GM20431 (cell line): ENCODE measurements at regions not wholly inside any gene's neighbourhood (a gene's known extent, or its start where the extent isn't known, plus 50 kb on each side); places are given as distances from the start of the nearest gene placed in this dataset.

Experiments used
- in situ Hi-C: fragments of 300-500 bp; cut with MseI, MboI; formaldehyde crosslinking; loops from one replicate; pipeline ENCODE4 v1.15.0; 2020; ENCODE audit warnings: low sequenced_read_pairs; ENCODE audit not compliant: unreplicated experiment

DNA sequence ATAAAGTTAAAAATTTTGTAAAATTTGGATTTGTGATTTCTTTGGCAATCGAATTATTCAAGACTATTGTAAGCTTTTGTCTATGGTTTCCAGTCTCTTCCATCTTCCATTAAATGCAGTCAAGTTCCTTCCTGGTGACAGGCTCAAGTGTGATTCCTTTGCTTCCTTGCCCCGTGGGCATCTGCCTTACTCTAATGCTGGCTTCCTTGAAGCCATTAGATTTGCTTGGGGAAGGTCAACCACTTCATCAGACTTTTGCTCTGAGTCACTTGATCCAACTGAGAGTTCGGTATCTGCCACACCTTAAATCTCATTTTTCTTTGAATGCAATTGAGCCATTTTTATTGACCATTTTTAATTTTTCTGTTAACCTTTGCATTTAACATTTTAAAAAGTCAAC is 648.8 kb downstream of the SPOCK3 start:
- in situ Hi-C loops: loop anchor here (25.0 kb wide), 1 partner anchor 423 kb away; no protein-coding TSS in a partner anchor

DNA sequence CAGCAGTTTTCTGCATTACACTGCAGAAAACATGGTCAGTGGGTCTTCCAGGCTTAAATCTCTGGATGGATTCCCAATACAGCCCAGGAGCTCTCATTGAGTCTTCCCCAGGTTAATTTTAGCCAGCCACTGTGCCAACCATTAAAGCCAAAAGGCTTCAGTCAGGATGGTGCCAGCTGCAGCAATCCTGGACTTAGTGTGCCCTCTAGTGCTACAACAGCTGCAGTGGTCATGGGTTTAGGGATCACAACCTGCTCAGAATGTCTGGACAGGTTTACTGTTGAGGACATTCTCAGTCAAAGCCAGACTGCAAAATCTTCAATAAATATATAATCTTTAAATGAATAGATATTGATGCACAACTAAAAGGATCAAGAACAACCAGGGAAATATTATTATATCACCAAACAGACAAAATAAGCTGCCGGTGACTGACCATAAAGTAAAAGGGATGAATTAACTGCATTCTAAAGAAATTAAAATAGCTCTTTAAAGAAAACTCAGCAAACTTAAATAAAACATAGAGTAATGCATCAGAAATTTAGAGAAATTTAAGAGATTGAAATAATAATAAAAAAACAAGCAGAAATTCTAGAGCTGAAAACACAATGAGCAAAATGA is 639.9 kb downstream of the SPOCK3 start:
- in situ Hi-C loops: loop anchor here (25.0 kb wide), 1 partner anchor 432 kb away; no protein-coding TSS in a partner anchor

DNA sequence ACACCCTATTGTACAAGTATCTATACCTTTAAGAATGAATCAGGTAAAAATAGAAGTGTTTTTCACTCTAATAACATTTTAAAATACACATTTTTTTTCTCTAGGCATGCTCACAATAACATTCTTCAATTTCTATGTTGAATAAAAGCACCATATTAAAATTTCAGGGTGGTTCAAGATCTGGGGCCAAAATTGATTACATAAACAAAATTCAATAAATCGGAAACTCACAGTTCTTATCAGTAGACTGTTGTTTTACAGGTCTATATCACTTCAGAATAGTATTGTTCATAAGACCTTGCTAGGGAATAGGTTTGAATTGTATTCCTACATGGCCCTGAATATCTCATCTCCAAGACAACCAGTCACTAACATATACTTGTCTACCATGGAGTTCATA is 634.0 kb downstream of the SPOCK3 start:
- in situ Hi-C loops: no loop called here

GRCh38 chr4:166602068-166602467 is 632.2 kb downstream of the SPOCK3 start:
- in situ Hi-C loops: no loop called here

DNA sequence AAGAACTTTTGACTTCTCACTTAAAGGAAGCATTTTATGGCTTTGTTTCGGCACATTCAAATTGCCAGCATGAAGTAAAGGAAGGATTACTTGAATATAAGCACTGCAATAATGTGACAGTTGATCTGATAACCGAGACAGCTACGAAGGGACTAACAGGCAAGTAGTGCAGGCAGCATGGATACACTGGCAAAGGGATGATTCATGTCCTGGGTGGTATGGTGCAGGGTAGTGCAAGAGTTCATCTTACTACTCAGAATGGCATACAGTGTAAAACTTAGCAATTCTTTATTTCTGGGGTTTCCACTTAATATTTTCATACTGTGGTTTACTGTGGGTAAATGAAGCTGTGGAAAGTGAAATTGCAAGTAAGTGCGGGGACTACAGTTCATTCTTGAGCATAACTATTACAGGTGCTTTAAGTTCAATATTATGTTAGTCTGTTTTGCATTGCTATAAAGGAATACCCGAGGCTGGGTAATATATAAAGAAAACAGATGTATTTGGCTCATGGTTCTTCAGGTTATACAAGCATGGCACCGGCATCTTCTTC is 611.8 kb downstream of the SPOCK3 start:
- in situ Hi-C loops: no loop called here

- in situ Hi-C loops: no loop called here
Measured at GRCh38 chr4:166625018-166625637, 609.2 kb downstream of the SPOCK3 start.

- in situ Hi-C loops: no loop called here
Measured at GRCh38 chr4:166628454-166628853, 605.8 kb downstream of the SPOCK3 start.

GRCh38 chr4:166635367-166635766 is 598.9 kb downstream of the SPOCK3 start:
- in situ Hi-C loops: no loop called here

- in situ Hi-C loops: no loop called here
Measured at GRCh38 chr4:166637816-166638215, 596.5 kb downstream of the SPOCK3 start.

GRCh38 chr4:166655231-166655630 is 579.1 kb downstream of the SPOCK3 start:
- in situ Hi-C loops: no loop called here

DNA sequence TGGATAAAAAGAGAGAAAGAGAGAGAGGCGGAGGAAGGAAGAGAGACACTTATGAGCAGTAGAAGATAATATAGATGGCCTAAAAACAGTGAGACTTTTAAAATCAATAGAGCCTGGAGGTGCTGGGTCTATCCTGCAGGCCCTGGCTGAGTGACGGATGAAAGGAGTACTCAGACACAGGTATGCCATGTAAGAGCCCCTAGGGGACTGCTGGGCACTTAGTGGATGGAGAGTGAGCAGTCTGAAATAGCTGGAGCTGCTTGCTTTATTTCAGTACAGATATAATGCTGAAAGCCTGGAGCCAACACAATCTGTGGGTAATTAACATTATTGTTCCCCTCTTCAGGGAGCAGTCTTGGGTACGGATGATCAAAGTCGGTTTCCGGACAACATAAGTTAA is 578.6 kb downstream of the SPOCK3 start:
- in situ Hi-C loops: no loop called here

- in situ Hi-C loops: no loop called here
Measured at GRCh38 chr4:166657261-166657660, 577.0 kb downstream of the SPOCK3 start.

GRCh38 chr4:166658585-166658984 is 575.7 kb downstream of the SPOCK3 start:
- in situ Hi-C loops: no loop called here

GRCh38 chr4:166662266-166662843 is 571.9 kb downstream of the SPOCK3 start:
- in situ Hi-C loops: no loop called here

DNA sequence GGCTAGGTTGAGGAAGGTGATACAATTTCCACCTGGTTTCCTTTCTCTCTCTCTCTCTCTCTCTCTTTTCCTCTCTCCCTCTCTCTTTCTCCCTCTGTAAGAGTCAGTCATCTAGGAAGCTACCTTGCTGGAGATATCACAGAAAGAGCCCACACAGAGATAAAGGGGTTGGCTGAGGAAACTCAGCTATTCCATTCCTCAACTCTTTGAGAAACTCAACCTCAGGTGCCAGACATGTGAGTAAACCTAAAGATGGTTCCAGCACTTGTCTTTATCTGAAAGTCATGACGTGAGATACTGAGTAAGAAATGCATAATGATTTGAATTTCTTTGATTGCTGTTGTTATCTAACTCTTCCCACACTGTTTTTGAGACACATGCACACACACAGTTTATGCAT is 564.0 kb downstream of the SPOCK3 start:
- in situ Hi-C loops: no loop called here

- in situ Hi-C loops: no loop called here
Measured at GRCh38 chr4:166673911-166674310, 560.4 kb downstream of the SPOCK3 start.

GRCh38 chr4:166675411-166675810 is 558.9 kb downstream of the SPOCK3 start:
- in situ Hi-C loops: no loop called here

- in situ Hi-C loops: no loop called here
Measured at GRCh38 chr4:166680796-166681195, 553.5 kb downstream of the SPOCK3 start.

DNA sequence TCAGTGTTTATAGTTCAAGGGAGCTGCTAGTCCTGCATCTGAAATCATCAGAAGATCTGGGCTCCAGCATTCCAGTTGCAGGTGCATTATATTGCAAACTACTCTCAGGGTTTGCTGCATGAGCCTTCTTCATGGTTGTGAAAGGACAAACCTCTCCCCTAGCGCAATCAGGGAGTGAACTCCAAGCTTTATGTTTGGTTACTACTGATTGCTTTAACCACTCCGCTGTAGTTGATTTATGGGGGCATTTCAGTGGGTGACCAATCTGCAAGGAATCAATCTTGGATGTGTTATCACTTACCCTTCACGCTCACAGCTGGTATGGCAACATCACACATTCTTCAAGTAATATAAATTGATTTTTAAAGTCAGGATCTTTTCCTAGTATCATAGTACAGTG is 552.1 kb downstream of the SPOCK3 start:
- in situ Hi-C loops: no loop called here
